Endothelial cell of umbilical vein (primary cell): ENCODE measurements at regions not wholly inside any gene's neighbourhood (a gene's known extent, or its start where the extent isn't known, plus 50 kb on each side); places are given as distances from the start of the nearest gene placed in this dataset.

Source experiments
- BruUV-seq: library from RNA; stranded (reverse); fragments of 400-500 nt; replicated peaks from 2 replicates; lab custom pipeline; 2021; lab: Mats Ljungman, UMichigan
- CTCF ChIA-PET: fragments of 300-600, 350-600 bp; sonication (Branson Sonifier 250); formaldehyde crosslinking; loops from one replicate; lab custom pipeline; 2021; ENCODE audit warnings: antibody characterized with exemption, inconsistent platforms; lab: Charles Lee
- POLR2A ChIA-PET: fragments of 300-600, 350-600 bp; sonication (Branson Sonifier 250); formaldehyde crosslinking; loops from one replicate; lab custom pipeline; 2021; ENCODE audit warnings: antibody characterized with exemption, inconsistent platforms; lab: Charles Lee
- DNase-seq: peaks from one replicate; pipeline ENCODE4 v3.0.0-alpha.2; 2011; ENCODE audit warnings: low read depth, low spot score
- FAIRE-seq: peaks from 2 replicates; lab custom pipeline; 2011; peaks lifted over from hg19 to GRCh38; lab: Jason Lieb, UNC
- H2AFZ ChIP-seq: 2 replicates; pipeline ENCODE4 v1.6.0; 2012; ENCODE audit warnings: low read depth, low read length, control low read depth, inconsistent platforms
- H3K27ac ChIP-seq: 2 replicates; pipeline ENCODE4 v1.5.1; 2011; ENCODE audit warnings: low read depth, mild to moderate bottlenecking, control low read depth, low read length, moderate library complexity; ENCODE audit not compliant: insufficient read depth
- H3K27me3 ChIP-seq, 2 experiments: 2 replicates each; pipeline versions ENCODE4 v1.6.0 to v1.6.1; 2011; ENCODE audit warnings: low read length in 2 of 2, mixed read lengths in 1 of 2; ENCODE audit not compliant: control insufficient read depth in 2 of 2, insufficient read depth in 2 of 2
- H3K36me3 ChIP-seq, 2 experiments: 2 replicates in 1 of 2; 3 replicates in 1 of 2; pipeline ENCODE4 v1.5.1; 2011; ENCODE audit warnings: low read length in 2 of 2, mild to moderate bottlenecking in 1 of 2, moderate library complexity in 1 of 2; ENCODE audit not compliant: control insufficient read depth in 2 of 2, insufficient read depth in 2 of 2; ENCODE audit errors: extremely low read depth in 1 of 2
- H3K4me1 ChIP-seq: 3 replicates; pipeline ENCODE4 v1.5.1; 2011; ENCODE audit warnings: mild to moderate bottlenecking, low read length; ENCODE audit not compliant: control insufficient read depth, insufficient read depth; ENCODE audit errors: extremely low read depth
- H3K4me2 ChIP-seq: 2 replicates; pipeline ENCODE4 v1.6.1; 2011; ENCODE audit warnings: low read length, control low read depth, mixed read lengths; ENCODE audit not compliant: insufficient read depth
- H3K4me3 ChIP-seq, 3 experiments: fragments of 200-600 bp in 1 of 3; sonication (generic), shearing (Covaris generic) in 1 of 3; replicated peaks in 1 of 3; 2 replicates each; pipeline ENCODE4 v1.5.1; 2011 to 2016; ENCODE audit warnings: control low read depth in 3 of 3, low read length in 3 of 3, mild to moderate bottlenecking in 2 of 3, inconsistent platforms in 1 of 3, low read depth in 1 of 3, moderate library complexity in 1 of 3; ENCODE audit not compliant: insufficient read depth in 1 of 3
- H3K79me2 ChIP-seq: 2 replicates; pipeline ENCODE4 v1.6.0; 2012; ENCODE audit warnings: low read length, inconsistent platforms; ENCODE audit not compliant: control insufficient read depth, insufficient read depth
- H3K9ac ChIP-seq: replicated peaks from 2 replicates; pipeline ENCODE3; 2011; ENCODE audit warnings: low read length, control low read depth; ENCODE audit not compliant: insufficient read depth; ENCODE audit errors: extremely low read depth
- H3K9me1 ChIP-seq: replicated peaks from 3 replicates; pipeline ENCODE4 v1.6.0; 2011; ENCODE audit warnings: mild to moderate bottlenecking, low read length; ENCODE audit not compliant: control insufficient read depth, insufficient read depth; ENCODE audit errors: extremely low read depth
- H3K9me3 ChIP-seq: replicated peaks from 2 replicates; pipeline ENCODE4 v1.5.1; 2012; ENCODE audit warnings: low read length, inconsistent platforms; ENCODE audit not compliant: control insufficient read depth, insufficient read depth
- H4K20me1 ChIP-seq: replicated peaks from 2 replicates; pipeline ENCODE3; 2011; ENCODE audit warnings: mild to moderate bottlenecking, low read length; ENCODE audit not compliant: control insufficient read depth, insufficient read depth; ENCODE audit errors: extremely low read depth
- EZH2 ChIP-seq: IDR thresholded peaks from 2 replicates; pipeline ENCODE4 v1.6.1; 2012; ENCODE audit warnings: borderline replicate concordance, low read depth, mild to moderate bottlenecking, moderate library complexity, low read length, inconsistent platforms; ENCODE audit not compliant: severe bottlenecking
- FOS ChIP-seq: IDR thresholded peaks from 2 replicates; pipeline ENCODE4 v1.6.1; 2011; ENCODE audit warnings: mild to moderate bottlenecking, low read length, moderate library complexity, borderline replicate concordance; ENCODE audit not compliant: insufficient read depth
- GATA2 ChIP-seq: IDR thresholded peaks from 2 replicates; pipeline ENCODE4 v1.7.0; 2011; ENCODE audit warnings: low read depth, mild to moderate bottlenecking, moderate library complexity, mixed read lengths, low read length; ENCODE audit not compliant: insufficient read length, insufficient read depth
- JUN ChIP-seq: IDR thresholded peaks from 2 replicates; pipeline ENCODE4 v1.6.1; 2011; ENCODE audit warnings: borderline replicate concordance, low read depth; ENCODE audit not compliant: insufficient read length, insufficient read depth
- MAX ChIP-seq: IDR thresholded peaks from 2 replicates; pipeline ENCODE4 v1.6.1; 2011; ENCODE audit not compliant: insufficient read depth, insufficient read length
- MYC ChIP-seq: IDR thresholded peaks from one replicate; pipeline ENCODE4 v1.6.1; 2011; ENCODE audit warnings: mild to moderate bottlenecking, low read depth, low read length
- POLR2A ChIP-seq: IDR thresholded peaks from 2 replicates; pipeline ENCODE4 v1.6.1; 2012; ENCODE audit warnings: low read depth, mild to moderate bottlenecking, control low read depth, low read length
- POLR2AphosphoS5 ChIP-seq: IDR thresholded peaks from 2 replicates; pipeline ENCODE4 v1.6.1; 2012; ENCODE audit warnings: low read depth, mild to moderate bottlenecking, control low read depth, low read length, moderate library complexity; ENCODE audit not compliant: insufficient read depth
- dilution Hi-C: fragments of 300-500 bp; cut with MboI; formaldehyde crosslinking; loops from one replicate; pipeline ENCODE4 v1.15.0; 2019; ENCODE audit warnings: low sequenced_read_pairs; ENCODE audit not compliant: extremely low pct_ligation_motif_present
- intact Hi-C: fragments of 100-400 bp; cut with micrococcal nuclease; formaldehyde crosslinking; loops from one replicate; pipeline ENCODE4 v1.10.0; 2022
- TF ChIP-seq, protein P1 (sequence below), 2 donors: IDR thresholded peaks; 1 replicate in 1 of 2; 2 replicates in 1 of 2; pipeline ENCODE4 v1.5.1; 2011; ENCODE audit warnings: low read length in 2 of 2, mild to moderate bottlenecking in 2 of 2, moderate library complexity in 2 of 2, control low read depth in 1 of 2, inconsistent platforms in 1 of 2, low read depth in 1 of 2; ENCODE audit not compliant: insufficient read depth in 1 of 2; ENCODE audit errors: extremely low read depth in 1 of 2

- POLR2A ChIA-PET, result no interaction called here
- CTCF ChIA-PET, result no interaction called here
Observed at GRCh38 chr4:179804440-179804839, 2362.2 kb upstream of the AGA start.

More at GRCh38 chr4:179804440-179804839, 2362.2 kb upstream of the AGA start:
- TF ChIP-seq JUN, result no peak
- TF ChIP-seq POLR2A, result no peak
- no peak for TF ChIP-seq MAX
- no peak for TF ChIP-seq POLR2AphosphoS5
- TF ChIP-seq, protein P1, sequence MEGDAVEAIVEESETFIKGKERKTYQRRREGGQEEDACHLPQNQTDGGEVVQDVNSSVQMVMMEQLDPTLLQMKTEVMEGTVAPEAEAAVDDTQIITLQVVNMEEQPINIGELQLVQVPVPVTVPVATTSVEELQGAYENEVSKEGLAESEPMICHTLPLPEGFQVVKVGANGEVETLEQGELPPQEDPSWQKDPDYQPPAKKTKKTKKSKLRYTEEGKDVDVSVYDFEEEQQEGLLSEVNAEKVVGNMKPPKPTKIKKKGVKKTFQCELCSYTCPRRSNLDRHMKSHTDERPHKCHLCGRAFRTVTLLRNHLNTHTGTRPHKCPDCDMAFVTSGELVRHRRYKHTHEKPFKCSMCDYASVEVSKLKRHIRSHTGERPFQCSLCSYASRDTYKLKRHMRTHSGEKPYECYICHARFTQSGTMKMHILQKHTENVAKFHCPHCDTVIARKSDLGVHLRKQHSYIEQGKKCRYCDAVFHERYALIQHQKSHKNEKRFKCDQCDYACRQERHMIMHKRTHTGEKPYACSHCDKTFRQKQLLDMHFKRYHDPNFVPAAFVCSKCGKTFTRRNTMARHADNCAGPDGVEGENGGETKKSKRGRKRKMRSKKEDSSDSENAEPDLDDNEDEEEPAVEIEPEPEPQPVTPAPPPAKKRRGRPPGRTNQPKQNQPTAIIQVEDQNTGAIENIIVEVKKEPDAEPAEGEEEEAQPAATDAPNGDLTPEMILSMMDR (IDR thresholded peaks at IDR 0.05; ENCODE audit: extremely low read depth in 1 of 2, insufficient read depth in 1 of 2, low read depth in 1 of 2, low read length in 2 of 2), result no peak
- no peak for TF ChIP-seq FOS
- no peak for TF ChIP-seq MYC
- no peak for TF ChIP-seq EZH2
- no peak for TF ChIP-seq GATA2
- Histone ChIP-seq H3K4me1 (no peaks in the 10 kb centered on the region), H4K20me1 (no peaks in the 10 kb centered on the region), H3K27ac (no peak overlapping the region), H3K4me3 (no peak overlapping the region), H3K9ac (no peak overlapping the region), H3K9me1 (no peaks in the 10 kb centered on the region), H3K4me2 (no peak overlapping the region), H3K36me3 (no peaks in the 10 kb centered on the region), H3K9me3 (no peaks in the 10 kb centered on the region), H3K79me2 (no peaks in the 10 kb centered on the region), H2AFZ (no peak overlapping the region), H3K27me3 (no peaks in the 10 kb centered on the region)
- DNase-seq, result no peak
- no peak for FAIRE-seq
- no TSS peak for BruUV-seq
- intact Hi-C loops (no loop called here), dilution Hi-C loops (no loop called here)
